Pancreas (tissue), 10 donors: ENCODE measurements at regions not wholly inside any gene's neighbourhood (a gene's known extent, or its start where the extent isn't known, plus 50 kb on each side); places are given as distances from the start of the nearest gene placed in this dataset.

ENCODE experiments used
- ATAC-seq, 4 donors: fragments of 200-7000 bp; cut with Tn5 transposase; one replicate each; pipeline versions ENCODE4 v1.8.0 to v1.9.1; 2020; ENCODE audit warnings: mild to moderate bottlenecking in 4 of 4, moderate library complexity in 4 of 4
- DNase-seq, 6 donors: peaks; one replicate each; pipeline ENCODE4 v3.0.0-alpha.2; 2020
- FAIRE-seq: peaks from 2 replicates; lab custom pipeline; 2012; peaks lifted over from hg19 to GRCh38; lab: Jason Lieb, UNC
- H3K27ac ChIP-seq, 4 donors: fragments of 200-600 bp; sonication (generic); 1 replicate in 3 of 4; 2 replicates in 1 of 4; pipeline versions ENCODE4 v1.5.0 to v1.8.0; 2020
- H3K27me3 ChIP-seq, 4 donors: fragments of 200-600 bp; one replicate each; pipeline ENCODE4 v1.8.0; 2021
- H3K36me3 ChIP-seq, 3 donors: fragments of 200-600 bp; sonication (generic) in 1 of 3; one replicate each; pipeline versions ENCODE4 v1.5.0 to v1.8.0; 2020 to 2021
- H3K4me1 ChIP-seq, 3 donors: fragments of 200-600 bp; one replicate each; pipeline ENCODE4 v1.8.0; 2021
- H3K4me3 ChIP-seq, 4 donors: fragments of 200-600 bp; sonication (generic) in 2 of 4; one replicate each; pipeline versions ENCODE4 v1.5.0 to v1.8.0; 2020 to 2021
- H3K9me3 ChIP-seq, 4 donors: fragments of 200-600 bp; one replicate each; pipeline ENCODE4 v1.8.0; 2021
- CTCF ChIP-seq, 4 donors: fragments of 200-600 bp; sonication (generic) in 3 of 4; IDR thresholded peaks; one replicate each; pipeline versions ENCODE4 v1.5.0 to v1.8.0; 2021; ENCODE audit warnings: antibody characterized with exemption in 4 of 4
- WGBS, 2 donors: extraction: QIAGEN DNeasy Blood & Tissue Kit; methylation state at CpG; one replicate each; pipeline ENCODE4 v1.1.7; 2013; 5-methylcytosine and 5-hydroxymethylcytosine counted together
- intact Hi-C, 3 donors: fragments of 100-400 bp; cut with DNase I; formaldehyde crosslinking; loops; one replicate each; pipeline versions ENCODE4 v1.11.1 to v1.14.2; 2022
- donor health status: healthy with polysubstance abuse.
- donor health status: DM: no; HTN: no; CAD: no; lungs with moderate emphysema.
- donor health status: DM: no; HTN: no; CAD: no.
- donor health status: control.
- donor health status: control.
- donor health status: Bipolar disorder and iron deficiency.
- donor health status: DM: yes; HTN: yes; CAD: no.
- donor health status: DM: no; HTN: no; CAD: no.
- donor health status: DM: no; HTN: no; CAD: no.
- donor health status: DM: yes; HTN: yes; CAD: no.

- Histone ChIP-seq H3K9me3 (no peaks in the 10 kb centered on the region), H3K36me3 (no peaks in the 10 kb centered on the region), H3K4me3 (no peak overlapping the region), H3K27ac (no peak overlapping the region), H3K4me1 (peaks cover 7 to 16% (median 7%) of the 10 kb centered on the region in 3 donors), H3K27me3 (no peaks in the 10 kb centered on the region)
- DNase-seq (no peak), ATAC-seq (peak in 1 of 4 donors; percentile 11), FAIRE-seq (no peak)
- intact Hi-C loops, result no loop called here
- WGBS, 2 donors, result 85 to 86% methylated on average over 10 of the region's 10 CpGs
- no peak for TF ChIP-seq CTCF (IDR thresholded peaks at IDR 0.05)
Observed at GRCh38 chr10:44068716-44069482, 316.0 kb downstream of the CXCL12 start.

DNA sequence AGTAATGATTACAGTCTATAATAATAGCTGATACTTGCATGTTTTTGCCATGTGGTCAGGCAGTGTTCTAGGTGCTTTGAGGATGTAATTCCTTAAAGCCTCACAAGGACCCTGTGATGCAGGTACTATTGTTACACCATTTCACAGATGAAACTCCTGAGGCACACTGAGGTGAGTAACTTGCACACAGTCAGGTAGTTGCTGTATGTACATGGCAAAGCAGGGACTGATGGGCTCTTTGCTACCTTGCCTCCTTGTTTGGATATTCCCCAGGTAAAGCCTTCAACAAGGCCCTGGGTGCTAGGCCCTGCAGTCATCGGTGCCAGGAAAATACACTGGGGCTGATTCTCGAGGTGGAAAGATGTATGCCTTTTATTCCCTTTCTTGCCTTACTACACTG lies 317.5 kb downstream of the CXCL12 start:
- DNase-seq (no peak), ATAC-seq (no peak), FAIRE-seq (no peak)
- H3K27ac ChIP-seq, result no peak overlapping the region
- H3K4me3 ChIP-seq, result no peak overlapping the region
- no peaks in the 10 kb centered on the region for H3K36me3 ChIP-seq
- intact Hi-C loops, result no loop called here
- H3K4me1 ChIP-seq, result peaks cover 7 to 16% (median 7%) of the 10 kb centered on the region in 3 donors
- no peaks in the 10 kb centered on the region for H3K9me3 ChIP-seq
- no peaks in the 10 kb centered on the region for H3K27me3 ChIP-seq
- WGBS, 2 donors, result 88 to 94% methylated on average over 2 of the region's 2 CpGs
- TF ChIP-seq CTCF (IDR thresholded peaks at IDR 0.05), result no peak

- DNase-seq (no peak), ATAC-seq (no peak), FAIRE-seq (no peak)
- H3K27ac ChIP-seq, result no peak overlapping the region
- no peak overlapping the region for H3K4me3 ChIP-seq
- no peaks in the 10 kb centered on the region for H3K27me3 ChIP-seq
- no peaks in the 10 kb centered on the region for H3K9me3 ChIP-seq
- peaks cover 3 to 12% (median 3%) of the 10 kb centered on the region in 3 donors for H3K4me1 ChIP-seq
- intact Hi-C loops, result no loop called here
- 79 to 80% methylated on average over 5 of the region's 5 CpGs for WGBS, 2 donors
- TF ChIP-seq CTCF (IDR thresholded peaks at IDR 0.05), result no peak
- no peaks in the 10 kb centered on the region for H3K36me3 ChIP-seq
Observed at GRCh38 chr10:44066527-44067255, 318.2 kb downstream of the CXCL12 start.

- ATAC-seq (peak; percentile 44 to 84 (median 68)), FAIRE-seq (no peak), DNase-seq (peak in 2 of 6 donors; percentile 50 to 60)
- peaks cover 0 to 10% (median 0%) of the 10 kb centered on the region in 3 donors for H3K4me1 ChIP-seq
- no peaks in the 10 kb centered on the region for H3K36me3 ChIP-seq
- no peaks in the 10 kb centered on the region for H3K9me3 ChIP-seq
- no peak overlapping the region for H3K4me3 ChIP-seq
- intact Hi-C loops, result no loop called here
- WGBS, 2 donors, result 53 to 54% methylated on average over 9 of the region's 9 CpGs
- no peaks in the 10 kb centered on the region for H3K27me3 ChIP-seq
- H3K27ac ChIP-seq, result peak overlapping the region in 3 of 4 donors; percentile 19 to 52 (median 48)
- TF ChIP-seq CTCF (IDR thresholded peaks at IDR 0.05), result no peak
Observed at GRCh38 chr10:44065788-44066526, 318.9 kb downstream of the CXCL12 start.
